ENCODE measurements at regions not wholly inside any gene's neighbourhood (a gene's known extent, or its start where the extent isn't known, plus 50 kb on each side); places are given as distances from the start of the nearest gene placed in this dataset.
A peak's percentile ranks its signal among the peaks of the same experiment; 100 is the strongest.

DNA sequence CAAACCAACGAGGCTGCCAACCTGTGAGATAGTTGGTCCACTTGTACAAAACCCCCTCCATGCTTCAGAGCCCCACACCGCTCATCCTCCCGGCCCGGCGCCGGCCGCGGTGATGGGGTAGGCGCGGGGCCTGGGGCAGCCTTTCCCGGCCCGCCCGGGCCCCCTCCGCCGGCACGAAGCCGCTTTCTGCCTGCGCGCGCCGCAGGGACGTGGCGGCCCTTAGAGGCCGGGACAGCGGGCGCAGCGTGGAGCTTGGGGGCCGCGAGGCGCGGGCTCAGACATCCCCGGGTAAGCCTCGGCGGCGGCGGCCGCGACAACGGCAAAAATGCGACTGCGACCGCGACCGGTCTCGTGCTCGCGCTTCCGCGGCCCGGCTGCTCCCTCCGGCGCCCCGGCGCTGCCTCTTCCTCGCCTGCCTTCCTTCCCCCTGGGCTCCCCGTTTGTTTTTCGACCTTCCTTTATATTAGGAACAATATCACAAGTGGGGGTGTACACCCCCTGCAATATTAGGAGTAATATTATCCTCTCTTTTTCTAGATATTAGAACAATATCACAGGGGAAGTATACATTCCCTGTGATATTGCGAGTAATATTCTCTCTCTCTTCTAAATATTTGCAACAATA is 53.9 kb upstream of the CEACAM21 start:
- Histone ChIP-seq H3K27me3 (ENCODE audit: control insufficient read depth, insufficient read depth) (no peaks in the 10 kb centered on the region), H3K9me3 (ENCODE audit: control insufficient read depth, low read length) (no peaks in the 10 kb centered on the region), H3K4me1 (ENCODE audit: control insufficient read depth, insufficient read depth, low read length) (no peaks in the 10 kb centered on the region), H3K27ac (ENCODE audit: low read length) (no peak overlapping the region), H3K4me3 (ENCODE audit: low read length) (peak overlapping the region; percentile 6)
- 2% methylated on average over 58 of the region's 58 CpGs for WGBS
- intact Hi-C loops (cut with DNase I): no loop called here
- peak in 2 of 3 donors; percentile 64 to 66 for DNase-seq
- peak; percentile 69 to 79 for ATAC-seq

- Histone ChIP-seq H3K4me1 (ENCODE audit: control insufficient read depth, insufficient read depth, low read length) (no peaks in the 10 kb centered on the region), H3K27me3 (ENCODE audit: control insufficient read depth, insufficient read depth) (no peaks in the 10 kb centered on the region)
- intact Hi-C loops (cut with DNase I): no loop called here
Observed at GRCh38 chr19:41525989-41526388, 50.0 kb upstream of the CEACAM21 start.

More at GRCh38 chr19:41525989-41526388, 50.0 kb upstream of the CEACAM21 start:
- 73% methylated on average over 1 of the region's 1 CpG for WGBS
- H3K4me3 ChIP-seq (ENCODE audit: low read length): no peak overlapping the region
- peaks cover 5% of the 10 kb centered on the region for H3K9me3 ChIP-seq (ENCODE audit: control insufficient read depth, low read length)
- DNase-seq: no peak
- H3K27ac ChIP-seq (ENCODE audit: low read length): no peak overlapping the region
- no peak for ATAC-seq

Measured in right cardiac atrium (tissue), 5 donors.